IMR-90 (cell line): ENCODE measurements at regions not wholly inside any gene's neighbourhood (a gene's known extent, or its start where the extent isn't known, plus 50 kb on each side); places are given as distances from the start of the nearest gene placed in this dataset.

ENCODE experiments used
- ATAC-seq: fragments of 200-7000 bp; cut with Tn5 transposase; 2 replicates; pipeline ENCODE4 v1.9.1; 2020; ENCODE audit warnings: low read depth, mild to moderate bottlenecking, moderate library complexity
- BruUV-seq: library from RNA; stranded (reverse); fragments of 400-500 nt; replicated peaks from 2 replicates; lab custom pipeline; 2021; lab: Mats Ljungman, UMichigan
- CTCF ChIA-PET: fragments of 300-600 bp; formaldehyde crosslinking; extraction: SDS; loops from one replicate; lab custom pipeline; 2021; ENCODE audit warnings: antibody characterized with exemption; lab: Yijun Ruan, JAX
- POLR2A ChIA-PET: fragments of 300-600 bp; sonication (Branson Sonifier 250); formaldehyde crosslinking; loops from one replicate; lab custom pipeline; 2022; ENCODE audit warnings: antibody characterized with exemption; ENCODE audit not compliant: unreplicated experiment; lab: Charles Lee
- DNase-seq: peaks from one replicate; pipeline ENCODE4 v3.0.0; 2013
- H2AFZ ChIP-seq: replicated peaks from 2 replicates; pipeline ENCODE3; 2013; ENCODE audit warnings: low read length, mild to moderate bottlenecking; ENCODE audit not compliant: poor library complexity
- H2AK5ac ChIP-seq: 2 replicates; pipeline ENCODE4 v1.6.1; 2013; ENCODE audit warnings: low read depth, low read length, inconsistent platforms
- H2AK9ac ChIP-seq: replicated peaks from 2 replicates; pipeline ENCODE3; 2013; ENCODE audit warnings: mild to moderate bottlenecking, low read depth, low read length, moderate library complexity; ENCODE audit not compliant: poor library complexity
- H2BK120ac ChIP-seq: 2 replicates; pipeline ENCODE4 v1.6.1; 2013; ENCODE audit warnings: low read depth, low read length, inconsistent platforms
- H2BK15ac ChIP-seq: 3 replicates; pipeline ENCODE4 v1.6.1; 2013; ENCODE audit warnings: low read depth, low read length, inconsistent platforms
- H2BK20ac ChIP-seq: 2 replicates; pipeline ENCODE4 v1.6.1; 2013; ENCODE audit warnings: low read depth, mild to moderate bottlenecking, inconsistent platforms, low read length, moderate library complexity
- H2BK5ac ChIP-seq: 2 replicates; pipeline ENCODE4 v1.6.1; 2013; ENCODE audit warnings: mild to moderate bottlenecking, low read depth, low read length, inconsistent platforms; ENCODE audit not compliant: poor library complexity, severe bottlenecking
- H3K14ac ChIP-seq: replicated peaks from 2 replicates; pipeline ENCODE4 v1.6.1; 2013; ENCODE audit warnings: low read depth, low read length, inconsistent platforms
- H3K18ac ChIP-seq: 2 replicates; pipeline ENCODE4 v1.6.1; 2013; ENCODE audit warnings: low read depth, low read length, control low read depth
- H3K23ac ChIP-seq: 2 replicates; pipeline ENCODE4 v1.6.1; 2013; ENCODE audit warnings: low read depth, low read length, inconsistent platforms
- H3K27ac ChIP-seq: 2 replicates; pipeline ENCODE4 v1.5.1; 2013; ENCODE audit warnings: mild to moderate bottlenecking, control low read depth, low read length; ENCODE audit not compliant: insufficient read depth
- H3K27me3 ChIP-seq: 2 replicates; pipeline ENCODE4 v1.6.1; 2013; ENCODE audit warnings: low read length; ENCODE audit not compliant: control insufficient read depth, insufficient read depth
- H3K36me3 ChIP-seq: 2 replicates; pipeline ENCODE4 v1.6.1; 2013; ENCODE audit warnings: low read length, mixed read lengths; ENCODE audit not compliant: control insufficient read depth, insufficient read depth
- H3K4ac ChIP-seq: 2 replicates; pipeline ENCODE4 v1.6.1; 2013; ENCODE audit warnings: low read depth, low read length, inconsistent platforms
- H3K4me1 ChIP-seq: 2 replicates; pipeline ENCODE4 v1.6.1; 2013; ENCODE audit warnings: low read length, mixed read lengths; ENCODE audit not compliant: control insufficient read depth, insufficient read depth
- H3K4me2 ChIP-seq: 2 replicates; pipeline ENCODE4 v1.6.1; 2013; ENCODE audit warnings: low read depth, mild to moderate bottlenecking, control low read depth, low read length, moderate library complexity
- H3K4me3 ChIP-seq: 2 replicates; pipeline ENCODE4 v1.5.1; 2013; ENCODE audit warnings: low read depth, mild to moderate bottlenecking, control low read depth, low read length, moderate library complexity; ENCODE audit not compliant: insufficient read depth
- H3K56ac ChIP-seq: 2 replicates; pipeline ENCODE4 v1.6.1; 2013; ENCODE audit warnings: low read length, inconsistent platforms; ENCODE audit not compliant: insufficient read depth; ENCODE audit errors: extremely low read depth
- H3K79me1 ChIP-seq, 2 experiments: 2 replicates each; pipeline ENCODE4 v1.6.1; 2013; ENCODE audit warnings: low read length in 2 of 2, inconsistent platforms in 1 of 2, low read depth in 1 of 2
- H3K9ac ChIP-seq: 2 replicates; pipeline ENCODE4 v1.6.1; 2013; ENCODE audit warnings: low read depth, low read length, control low read depth
- H3K9me1 ChIP-seq: 2 replicates; pipeline ENCODE4 v1.6.1; 2013; ENCODE audit warnings: low read length, inconsistent platforms; ENCODE audit not compliant: insufficient read depth
- H3K9me3 ChIP-seq: 2 replicates; pipeline ENCODE4 v1.6.1; 2013; ENCODE audit warnings: low read length; ENCODE audit not compliant: control insufficient read depth, insufficient read depth
- H4K20me1 ChIP-seq: 2 replicates; pipeline ENCODE4 v1.6.1; 2013; ENCODE audit warnings: low read length, inconsistent platforms; ENCODE audit not compliant: insufficient read depth
- H4K5ac ChIP-seq: 2 replicates; pipeline ENCODE4 v1.6.1; 2013; ENCODE audit warnings: mild to moderate bottlenecking, low read depth, low read length, control low read depth
- H4K8ac ChIP-seq, 2 experiments: 2 replicates each; pipeline ENCODE4 v1.6.1; 2013; ENCODE audit warnings: low read depth in 2 of 2, low read length in 2 of 2, control low read depth in 1 of 2, inconsistent platforms in 1 of 2
- H4K91ac ChIP-seq: 2 replicates; pipeline ENCODE4 v1.6.1; 2013; ENCODE audit warnings: low read depth, low read length, inconsistent platforms; ENCODE audit not compliant: insufficient read depth
- BHLHE40 ChIP-seq: fragments of 150-350 bp; IDR thresholded peaks from 2 replicates; pipeline ENCODE4 v1.6.1; 2016; ENCODE audit warnings: mild to moderate bottlenecking, low read depth, low read length
- CEBPB ChIP-seq: IDR thresholded peaks from 2 replicates; pipeline ENCODE4 v1.6.1; 2012; ENCODE audit warnings: low read depth, low read length, improper control_type of control experiment
- CHD1 ChIP-seq: IDR thresholded peaks from 2 replicates; pipeline ENCODE4 v1.6.1; 2012; ENCODE audit warnings: low read depth, low read length, improper control_type of control experiment
- CTCF ChIP-seq: conservative IDR thresholded peaks from 2 replicates; pipeline ENCODE4 v1.5.1; 2012; ENCODE audit warnings: mild to moderate bottlenecking, low read depth, low read length, improper control_type of control experiment
- ELK1 ChIP-seq: fragments of 150-350 bp; IDR thresholded peaks from 2 replicates; pipeline ENCODE4 v1.6.1; 2016; ENCODE audit warnings: low read depth, mild to moderate bottlenecking, low read length, moderate library complexity, borderline replicate concordance
- FOS ChIP-seq: fragments of 150-350 bp; IDR thresholded peaks from 2 replicates; pipeline ENCODE4 v1.6.1; 2016; ENCODE audit warnings: low read depth, low read length
- MAFK ChIP-seq: IDR thresholded peaks from 2 replicates; pipeline ENCODE4 v1.6.1; 2012; ENCODE audit warnings: low read depth, low read length, improper control_type of control experiment
- MAZ ChIP-seq: IDR thresholded peaks from 2 replicates; pipeline ENCODE4 v1.6.1; 2012; ENCODE audit warnings: low read depth, mild to moderate bottlenecking, low read length, improper control_type of control experiment, moderate library complexity, borderline replicate concordance
- MXI1 ChIP-seq: IDR thresholded peaks from 2 replicates; pipeline ENCODE4 v1.6.1; 2012; ENCODE audit warnings: low read depth, mild to moderate bottlenecking, low read length, moderate library complexity, borderline replicate concordance
- NFE2L2 ChIP-seq: fragments of 150-350 bp; IDR thresholded peaks from 2 replicates; pipeline ENCODE4 v1.6.1; 2016; ENCODE audit warnings: low read depth, mild to moderate bottlenecking, low read length
- POLR2A ChIP-seq: IDR thresholded peaks from 2 replicates; pipeline ENCODE4 v1.6.1; 2012; ENCODE audit warnings: mild to moderate bottlenecking, low read depth, low read length
- RAD21 ChIP-seq: IDR thresholded peaks from 2 replicates; pipeline ENCODE4 v1.6.1; 2012; ENCODE audit warnings: low read length, improper control_type of control experiment
- RCOR1 ChIP-seq: IDR thresholded peaks from 2 replicates; pipeline ENCODE4 v1.6.1; 2012; ENCODE audit warnings: mild to moderate bottlenecking, low read length, improper control_type of control experiment; ENCODE audit not compliant: insufficient replicate concordance
- RFX5 ChIP-seq: IDR thresholded peaks from 2 replicates; pipeline ENCODE4 v1.8.0; 2012; ENCODE audit warnings: low read depth, mild to moderate bottlenecking, low read length, moderate library complexity
- SMC3 ChIP-seq: fragments of 150-350 bp; IDR thresholded peaks from 2 replicates; pipeline ENCODE4 v1.6.1; 2016; ENCODE audit warnings: low read depth, mild to moderate bottlenecking, antibody characterized with exemption, low read length, moderate library complexity
- USF2 ChIP-seq: fragments of 150-350 bp; IDR thresholded peaks from 2 replicates; pipeline ENCODE4 v1.6.1; 2017; ENCODE audit warnings: mild to moderate bottlenecking, antibody characterized with exemption, low read length, low read depth
- WGBS, 2 experiments: methylation state at CpG; one replicate each; pipeline versions ENCODE4 v1.1.5 to v1.1.7; 2013; ENCODE audit warnings: missing lambda C conversion rate in 2 of 2; ENCODE audit not compliant: insufficient read length in 1 of 2; ENCODE audit errors: extremely low coverage in 2 of 2; 5-methylcytosine and 5-hydroxymethylcytosine counted together
- dilution Hi-C: fragments of 300-500 bp; cut with HindIII; formaldehyde crosslinking; loops from one replicate; pipeline ENCODE4 v1.14.3; 2018; ENCODE audit warnings: low sequenced_read_pairs; ENCODE audit not compliant: unreplicated experiment
- in situ Hi-C: fragments of 300-500 bp; cut with MboI; formaldehyde crosslinking; loops from 3 replicates; pipeline ENCODE4 v1.14.3; 2019; ENCODE audit warnings: low sequenced_read_pairs, inconsistent platforms, mixed read lengths
- intact Hi-C: fragments of 100-400 bp; cut with micrococcal nuclease; formaldehyde crosslinking; loops from 2 replicates; pipeline ENCODE4 v1.10.0; 2022

- no peak for DNase-seq
- dilution Hi-C loops = no loop called here
- no peak overlapping the region for H3K56ac ChIP-seq
- H3K14ac ChIP-seq = no peak overlapping the region
- H3K18ac ChIP-seq = no peak overlapping the region
- H3K4me2 ChIP-seq = no peak overlapping the region
- intact Hi-C loops = no loop called here
- no peak overlapping the region for H2BK20ac ChIP-seq
- WGBS, 2 experiments = no CpG with 5 or more reads among the region's 4 CpGs
- no peaks in the 10 kb centered on the region for H4K20me1 ChIP-seq
- ChIA-PET CTCF (no interaction called here), POLR2A (no interaction called here)
- H2AFZ ChIP-seq = no peak overlapping the region
- H3K4me1 ChIP-seq = no peaks in the 10 kb centered on the region
- no peak overlapping the region for H3K4ac ChIP-seq
- H2BK15ac ChIP-seq = no peak overlapping the region
- H3K27ac ChIP-seq = no peak overlapping the region
- no peak overlapping the region for H2AK9ac ChIP-seq
- no peak overlapping the region for H2AK5ac ChIP-seq
- H3K4me3 ChIP-seq = no peak overlapping the region
- ATAC-seq = no peak
- H2BK5ac ChIP-seq = no peak overlapping the region
- no peaks in the 10 kb centered on the region for H3K9me1 ChIP-seq
- no peak overlapping the region for H4K91ac ChIP-seq
- H3K9me3 ChIP-seq = peaks cover 14% of the 10 kb centered on the region
- H3K79me1 ChIP-seq = no peaks in the 10 kb centered on the region
- no peak overlapping the region for H2BK120ac ChIP-seq
- no peak overlapping the region for H3K23ac ChIP-seq
- H3K9ac ChIP-seq = no peak overlapping the region
- no peak for TF ChIP-seq SMC3
- TF ChIP-seq NFE2L2 = no peak
- no peak for TF ChIP-seq CTCF
- TF ChIP-seq ELK1 = no peak
- TF ChIP-seq MXI1 = no peak
- no peak for TF ChIP-seq BHLHE40
- TF ChIP-seq MAZ = no peak
- no peak for TF ChIP-seq USF2
- TF ChIP-seq CHD1 = no peak
- TF ChIP-seq POLR2A = no peak
- TF ChIP-seq RFX5 = no peak
- TF ChIP-seq RCOR1 = no peak
- no peak for TF ChIP-seq CEBPB
- TF ChIP-seq MAFK = no peak
- TF ChIP-seq RAD21 = no peak
- no peak for TF ChIP-seq FOS
- H3K36me3 ChIP-seq = no peaks in the 10 kb centered on the region
- H4K5ac ChIP-seq = no peak overlapping the region
- in situ Hi-C loops = no loop called here
- no peaks in the 10 kb centered on the region for H3K27me3 ChIP-seq
- no peak overlapping the region for H4K8ac ChIP-seq
- no TSS peak for BruUV-seq
Observed at GRCh38 chr20:55615818-55616217, 389.5 kb downstream of the CBLN4 start.
